ENCODE measurements at regions not wholly inside any gene's neighbourhood (a gene's known extent, or its start where the extent isn't known, plus 50 kb on each side); places are given as distances from the start of the nearest gene placed in this dataset.

GRCh38 chr3:102353148-102353547 lies 81.7 kb upstream of the ZPLD1 start (continued):
- TF ChIP-seq CHD2 (IDR thresholded peaks at IDR 0.05; ENCODE audit: borderline replicate concordance, low read depth, low read length) (no peak), ATF3 (IDR thresholded peaks at IDR 0.05; ENCODE audit: borderline replicate concordance, extremely low read depth, low read depth, low read length) (no peak), STAT3 (IDR thresholded peaks at IDR 0.05; ENCODE audit: low read depth, low read length) (no peak), NBN (IDR thresholded peaks at IDR 0.05) (no peak), NR2C1 (IDR thresholded peaks at IDR 0.05) (no peak)

- H3K4me3 ChIP-seq: no peak overlapping the region
- 5% methylated on average over 1 of the region's 1 CpG for WGBS (ENCODE audit: insufficient coverage, insufficient replicate concordance, low lambda C conversion rate, missing lambda C conversion rate)
- no peaks in the 10 kb centered on the region for H3K27me3 ChIP-seq (replicated peaks in 1 of 2; ENCODE audit: control insufficient read depth in 2 of 2, insufficient read depth in 2 of 2, low read length in 1 of 2)
- ChIA-PET SMC1A (ENCODE audit: uncharacterized antibody, unreplicated experiment) (no interaction called here), CTCF (interaction anchor here (1.4 kb wide), 1 partner anchor 11 kb away, joined by 3 read pairs; no protein-coding TSS in a partner anchor), POLR2A (no interaction called here), RAD21 (ENCODE audit: unreplicated experiment) (no interaction called here)
- FAIRE-seq: no peak
- H3K36me3 ChIP-seq (ENCODE audit: control insufficient read depth in 2 of 2, insufficient read depth in 2 of 2, low read length in 1 of 2): no peaks in the 10 kb centered on the region
- H4K20me1 ChIP-seq (ENCODE audit: control insufficient read depth, insufficient read depth): no peaks in the 10 kb centered on the region
- no peaks in the 10 kb centered on the region for H3K4me1 ChIP-seq (ENCODE audit: control insufficient read depth, insufficient read depth, low read length)
- no peak overlapping the region for H2AFZ ChIP-seq (ENCODE audit: control insufficient read depth, low read depth, low read length)
- H3K9ac ChIP-seq (ENCODE audit: control insufficient read depth, insufficient read depth, low read length): no peak overlapping the region
- H3K9me3 ChIP-seq (replicated peaks; ENCODE audit: control insufficient read depth, insufficient read depth, low read length): no peaks in the 10 kb centered on the region
- intact Hi-C loops (cut with micrococcal nuclease; ENCODE audit: unreplicated experiment): no loop called here
- no peaks in the 10 kb centered on the region for H3K79me2 ChIP-seq (ENCODE audit: control insufficient read depth, insufficient read depth, low read length)
- no peak for ATAC-seq
- H3K27ac ChIP-seq (ENCODE audit: control insufficient read depth, insufficient read depth): no peak overlapping the region
- DNase-seq (ENCODE audit: low read depth, low spot score): no peak
- no peak overlapping the region for H3K4me2 ChIP-seq (ENCODE audit: control insufficient read depth, insufficient read depth)
- in situ Hi-C loops (cut with MboI): no loop called here
- no TSS peak for BruUV-seq (replicated peaks)
- no peak for TF ChIP-seq HDAC6 (IDR thresholded peaks at IDR 0.05; ENCODE audit: unreplicated experiment)
- no peak for TF ChIP-seq RAD51 (IDR thresholded peaks at IDR 0.05)
- no peak for TF ChIP-seq USF1 (IDR thresholded peaks at IDR 0.05; ENCODE audit: borderline replicate concordance, extremely low read length, insufficient read depth, low read depth, low read length)
- no peak for TF ChIP-seq MAX (IDR thresholded peaks at IDR 0.05; ENCODE audit: low read depth, low read length)
- TF ChIP-seq NBN (IDR thresholded peaks at IDR 0.05): no peak
- no peak for TF ChIP-seq ZZZ3 (IDR thresholded peaks at IDR 0.05; ENCODE audit: control insufficient read depth, insufficient read length, low read depth)
- no peak for TF ChIP-seq PML (IDR thresholded peaks at IDR 0.05; ENCODE audit: low read length)
- TF ChIP-seq TARDBP (IDR thresholded peaks at IDR 0.05; ENCODE audit: borderline replicate concordance): no peak
- TF ChIP-seq JUND (IDR thresholded peaks at IDR 0.05; ENCODE audit: low read depth, low read length): no peak
- no peak for TF ChIP-seq ZNF592 (IDR thresholded peaks at IDR 0.05)
- TF ChIP-seq SIN3A (IDR thresholded peaks at IDR 0.05; ENCODE audit: low read depth, low read length): no peak
- TF ChIP-seq CREM (IDR thresholded peaks at IDR 0.05; ENCODE audit: low read depth): no peak
- TF ChIP-seq E2F4 (IDR thresholded peaks at IDR 0.05; ENCODE audit: low read depth, low read length): no peak
- TF ChIP-seq POLR2AphosphoS5 (IDR thresholded peaks at IDR 0.05; ENCODE audit: low read length): no peak
Observed at GRCh38 chr3:102353805-102354204, 81.0 kb upstream of the ZPLD1 start.
